GM23338 (cell line): ENCODE measurements at regions not wholly inside any gene's neighbourhood (a gene's known extent, or its start where the extent isn't known, plus 50 kb on each side); places are given as distances from the start of the nearest gene placed in this dataset.
A peak's percentile ranks its signal among the peaks of the same experiment; 100 is the strongest.

Experiments
- ATAC-seq: fragments of 200-7000 bp; cut with Tn5 transposase; 3 replicates; pipeline ENCODE4 v1.9.1; 2020
- DNase-seq: peaks from one replicate; pipeline ENCODE4 v3.0.0-alpha.2; 2015; ENCODE audit warnings: low spot score
- H2AFZ ChIP-seq: fragments of 200-600 bp; sonication (generic); 2 replicates; pipeline ENCODE4 v1.8.0; 2016; ENCODE audit warnings: antibody characterized with exemption, mild to moderate bottlenecking, moderate library complexity
- H3F3A ChIP-seq: fragments of 200-600 bp; sonication (generic); replicated peaks from 2 replicates; pipeline ENCODE4 v1.8.0; 2017; ENCODE audit warnings: antibody characterized with exemption, mixed run types, low read depth
- H3K27ac ChIP-seq: fragments of 200-600 bp; sonication (generic); 2 replicates; pipeline ENCODE4 v1.6.1; 2016; ENCODE audit warnings: low read depth
- H3K27me3 ChIP-seq: fragments of 200-600 bp; sonication (generic); 2 replicates; pipeline ENCODE4 v1.8.0; 2016; ENCODE audit warnings: mild to moderate bottlenecking, mixed run types, moderate library complexity; ENCODE audit not compliant: insufficient read depth
- H3K36me3 ChIP-seq: fragments of 200-600 bp; sonication (generic); 2 replicates; pipeline ENCODE4 v1.8.0; 2016; ENCODE audit warnings: mild to moderate bottlenecking; ENCODE audit not compliant: insufficient read depth
- H3K4me1 ChIP-seq: fragments of 200-600 bp; sonication (generic); 2 replicates; pipeline ENCODE4 v1.8.0; 2016; ENCODE audit warnings: mild to moderate bottlenecking, moderate library complexity; ENCODE audit not compliant: insufficient read depth
- H3K4me2 ChIP-seq: fragments of 200-600 bp; sonication (generic); 2 replicates; pipeline ENCODE4 v1.7.1; 2017; ENCODE audit warnings: mixed run types
- H3K4me3 ChIP-seq: fragments of 200-600 bp; sonication (generic); 2 replicates; pipeline ENCODE4 v1.6.1; 2016; ENCODE audit warnings: mixed run types
- H3K79me2 ChIP-seq: fragments of 200-600 bp; sonication (generic); replicated peaks from 2 replicates; pipeline ENCODE4 v1.8.0; 2017; ENCODE audit warnings: mild to moderate bottlenecking; ENCODE audit not compliant: insufficient read depth
- H3K9me2 ChIP-seq: fragments of 200-600 bp; sonication (generic); 2 replicates; pipeline ENCODE4 v1.8.0; 2017; ENCODE audit not compliant: insufficient read depth
- H4K20me1 ChIP-seq: fragments of 200-600 bp; sonication (generic); replicated peaks from 2 replicates; pipeline ENCODE4 v1.8.0; 2017; ENCODE audit warnings: mild to moderate bottlenecking; ENCODE audit not compliant: insufficient read depth
- H3K27ac Mint-ChIP-seq: 2 replicates; pipeline ENCODE4 v1.8.0; 2020; ENCODE audit warnings: inconsistent platforms, mild to moderate bottlenecking, moderate library complexity, mixed read lengths
- H3K27me3 Mint-ChIP-seq: 3 replicates; pipeline ENCODE4 v1.8.0; 2022; ENCODE audit warnings: low read depth, mild to moderate bottlenecking, moderate library complexity, mixed read lengths, inconsistent platforms; ENCODE audit not compliant: insufficient read depth, poor library complexity
- H3K36me3 Mint-ChIP-seq: 3 replicates; pipeline ENCODE4 v1.8.0; 2021; ENCODE audit warnings: low read depth, mild to moderate bottlenecking, inconsistent platforms, moderate library complexity, mixed read lengths
- H3K4me1 Mint-ChIP-seq: 3 replicates; pipeline ENCODE4 v1.8.0; 2020; ENCODE audit warnings: mild to moderate bottlenecking, inconsistent platforms, mixed read lengths
- H3K4me3 Mint-ChIP-seq: 3 replicates; pipeline ENCODE4 v1.8.0; 2021; ENCODE audit warnings: moderate library complexity, mild to moderate bottlenecking, inconsistent platforms, mixed read lengths
- H3K9me3 Mint-ChIP-seq: 3 replicates; pipeline ENCODE4 v1.8.0; 2020; ENCODE audit warnings: moderate library complexity, mild to moderate bottlenecking, inconsistent platforms, mixed read lengths
- CREB1 ChIP-seq: fragments of 250-450 bp; sonication (Bioruptor Pico); IDR thresholded peaks from 2 replicates; pipeline ENCODE4 v1.5.0; 2020; ENCODE audit warnings: low read depth, mild to moderate bottlenecking, moderate library complexity
- CTCF ChIP-seq, 2 experiments: fragments of 200-600 bp in 1 of 2; sonication (generic) in 1 of 2; conservative IDR thresholded peaks; 2 replicates each; pipeline versions ENCODE4 v1.5.1 to v1.6.1; 2016 to 2017; ENCODE audit warnings: antibody characterized with exemption in 2 of 2, low read depth in 2 of 2, mild to moderate bottlenecking in 2 of 2, moderate library complexity in 1 of 2
- ETS1 ChIP-seq: IDR thresholded peaks from 2 replicates; pipeline ENCODE4 v1.6.1; 2016; ENCODE audit warnings: antibody characterized with exemption
- EZH2phosphoT487 ChIP-seq: fragments of 200-600 bp; sonication (generic); IDR thresholded peaks from one replicate; pipeline ENCODE4 v1.8.1; 2018; ENCODE audit warnings: antibody characterized with exemption; ENCODE audit not compliant: unreplicated experiment
- JUNB ChIP-seq: IDR thresholded peaks from one replicate; pipeline ENCODE4 v1.6.1; 2016; ENCODE audit warnings: antibody characterized with exemption; ENCODE audit not compliant: unreplicated experiment
- NANOG ChIP-seq: IDR thresholded peaks from 2 replicates; pipeline ENCODE4 v1.6.1; 2016; ENCODE audit warnings: antibody characterized with exemption, borderline replicate concordance
- POLR2AphosphoS5 ChIP-seq: IDR thresholded peaks from 2 replicates; pipeline ENCODE4 v1.6.1; 2016; ENCODE audit warnings: antibody characterized with exemption, low read depth
- REST ChIP-seq: IDR thresholded peaks from one replicate; pipeline ENCODE4 v1.6.1; 2018; ENCODE audit warnings: antibody characterized with exemption; ENCODE audit not compliant: unreplicated experiment
- STAT1 ChIP-seq: IDR thresholded peaks from one replicate; pipeline ENCODE4 v1.6.1; 2016; ENCODE audit warnings: antibody characterized with exemption; ENCODE audit not compliant: unreplicated experiment
- ZNF114 ChIP-seq: fragments of 250-450 bp; sonication (Bioruptor Pico); IDR thresholded peaks from 2 replicates; pipeline ENCODE4 v1.5.0; 2020; ENCODE audit warnings: mild to moderate bottlenecking, moderate library complexity
- ZNF331 ChIP-seq: fragments of 250-450 bp; sonication (Bioruptor Pico); IDR thresholded peaks from 2 replicates; pipeline ENCODE4 v1.5.0; 2020; ENCODE audit warnings: low read depth, mild to moderate bottlenecking, moderate library complexity

- TF ChIP-seq CREB1 (CRISPR knock-in tag) (no peak), EZH2phosphoT487 (no peak), JUNB (no peak), NANOG (no peak), REST (no peak)
Observed at GRCh38 chr1:2967881-2968280, 53.4 kb upstream of the ACTRT2 start (continued).

GRCh38 chr1:2968471-2968881 lies 52.8 kb upstream of the ACTRT2 start:
- Mint-ChIP-seq H3K27ac (no peak overlapping the region), H3K9me3 (peaks cover 43% of the 10 kb centered on the region), H3K4me3 (no peak overlapping the region), H3K4me1 (no peaks in the 10 kb centered on the region; the same call in 2 of the 3 replicates), H3K27me3 (peaks cover 2% of the 10 kb centered on the region), H3K36me3 (peaks cover 3% of the 10 kb centered on the region; the same call in 2 of the 3 replicates)
- H4K20me1 ChIP-seq: no peaks in the 10 kb centered on the region
- no peak overlapping the region for H3K4me3 ChIP-seq
- H3K36me3 ChIP-seq: no peaks in the 10 kb centered on the region
- DNase-seq (peak; percentile 9), ATAC-seq (peak; percentile 59)
- no peaks in the 10 kb centered on the region for H3K27me3 ChIP-seq
- no peaks in the 10 kb centered on the region for H3K9me2 ChIP-seq
- no peak overlapping the region for H3K27ac ChIP-seq
- no peaks in the 10 kb centered on the region for H3F3A ChIP-seq
- no peaks in the 10 kb centered on the region for H3K79me2 ChIP-seq
- no peak overlapping the region for H3K4me2 ChIP-seq
- H2AFZ ChIP-seq: no peak overlapping the region
- no peaks in the 10 kb centered on the region for H3K4me1 ChIP-seq
- TF ChIP-seq STAT1 (no peak), ZNF114 (CRISPR knock-in tag) (no peak), POLR2AphosphoS5 (no peak), ZNF331 (CRISPR knock-in tag) (no peak), CTCF (conservative IDR thresholded peaks at IDR 0.05; ENCODE audit: low read depth in 2 of 2) (no peak), REST (no peak), JUNB (no peak), ETS1 (no peak)
